Occipital lobe (tissue), 1 donor: ENCODE measurements at regions not wholly inside any gene's neighbourhood (a gene's known extent, or its start where the extent isn't known, plus 50 kb on each side); places are given as distances from the start of the nearest gene placed in this dataset.

Experiments used
- DNase-seq: peaks from one replicate; lab custom pipeline; 2025; lab: John Stamatoyannopoulos, UW

DNA sequence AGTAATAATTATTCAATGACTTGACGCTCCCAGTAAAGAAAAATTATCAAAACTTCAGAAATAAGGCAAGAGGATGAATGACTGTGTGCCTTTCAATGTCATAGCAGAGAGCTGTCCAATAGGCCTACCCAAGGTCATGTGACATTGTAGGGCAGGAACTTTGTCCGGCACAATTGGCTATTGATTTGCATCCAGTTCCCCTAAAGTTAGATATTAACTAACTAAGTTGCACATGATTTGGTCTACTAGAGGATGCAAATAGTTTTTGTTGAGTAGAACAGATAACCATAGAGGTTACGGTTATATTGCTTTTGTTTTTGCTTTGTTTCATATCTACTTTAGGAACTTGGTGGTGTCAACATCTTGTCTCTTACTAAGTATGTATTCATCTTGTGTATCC is 127.9 kb upstream of the PFN2 start:
- DNase-seq = no peak

DNA sequence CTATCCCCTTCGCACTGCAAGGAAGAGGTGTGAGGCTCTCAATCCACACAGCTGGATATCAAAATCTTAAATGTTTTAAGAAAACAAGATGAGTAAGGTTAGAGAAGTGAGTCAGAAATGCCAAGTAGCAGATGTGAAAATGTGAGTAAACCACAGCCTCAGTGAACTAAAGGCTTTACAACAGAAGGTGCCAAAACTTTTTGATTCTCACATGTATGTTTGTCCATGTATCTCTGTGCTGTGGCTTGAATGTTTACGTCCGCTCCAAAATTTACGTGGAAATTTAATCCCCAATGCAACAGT is 126.8 kb upstream of the PFN2 start:
- no peak for DNase-seq

DNA sequence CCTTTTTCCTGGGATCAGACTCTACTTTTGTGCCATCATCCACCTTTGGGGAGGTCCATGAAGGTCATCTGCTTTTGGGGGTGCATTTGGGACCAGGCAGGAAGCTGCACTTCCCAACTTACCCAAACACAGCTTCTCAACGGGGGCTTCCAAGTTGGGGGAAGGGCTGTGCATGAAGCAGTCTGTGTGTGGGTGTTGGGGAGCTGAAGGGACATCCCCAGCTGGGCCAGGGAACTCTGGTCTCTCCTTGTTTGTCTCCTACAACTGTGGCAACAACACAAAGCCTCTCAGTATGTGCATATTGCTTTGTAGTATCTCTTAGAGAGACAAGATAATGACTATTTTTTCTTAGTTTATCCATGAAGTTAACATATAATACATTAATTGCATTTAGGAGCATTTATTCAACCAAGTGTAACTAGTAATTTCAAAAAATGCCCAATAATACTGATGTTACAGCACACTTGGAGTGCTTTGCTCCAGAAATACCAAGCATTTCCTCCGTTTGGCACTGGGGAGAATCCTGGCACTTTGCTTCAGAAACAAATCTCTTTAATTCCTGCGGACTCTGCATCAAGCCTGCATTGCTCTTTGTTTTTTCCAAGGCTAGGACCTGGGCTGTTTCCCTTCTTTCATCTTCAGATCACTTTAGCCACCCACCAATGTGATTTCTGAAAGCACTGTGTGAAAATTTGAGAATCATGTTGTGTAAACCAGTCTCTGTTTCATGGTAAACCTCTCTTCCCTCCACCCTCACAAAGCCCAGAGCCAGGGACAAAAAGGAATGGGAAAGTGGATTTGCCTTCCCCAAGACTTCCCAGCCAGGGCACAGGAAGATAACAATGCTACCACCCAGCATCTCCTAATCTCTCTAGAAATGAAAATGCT is 126.2 kb upstream of the PFN2 start:
- no peak for DNase-seq

DNA sequence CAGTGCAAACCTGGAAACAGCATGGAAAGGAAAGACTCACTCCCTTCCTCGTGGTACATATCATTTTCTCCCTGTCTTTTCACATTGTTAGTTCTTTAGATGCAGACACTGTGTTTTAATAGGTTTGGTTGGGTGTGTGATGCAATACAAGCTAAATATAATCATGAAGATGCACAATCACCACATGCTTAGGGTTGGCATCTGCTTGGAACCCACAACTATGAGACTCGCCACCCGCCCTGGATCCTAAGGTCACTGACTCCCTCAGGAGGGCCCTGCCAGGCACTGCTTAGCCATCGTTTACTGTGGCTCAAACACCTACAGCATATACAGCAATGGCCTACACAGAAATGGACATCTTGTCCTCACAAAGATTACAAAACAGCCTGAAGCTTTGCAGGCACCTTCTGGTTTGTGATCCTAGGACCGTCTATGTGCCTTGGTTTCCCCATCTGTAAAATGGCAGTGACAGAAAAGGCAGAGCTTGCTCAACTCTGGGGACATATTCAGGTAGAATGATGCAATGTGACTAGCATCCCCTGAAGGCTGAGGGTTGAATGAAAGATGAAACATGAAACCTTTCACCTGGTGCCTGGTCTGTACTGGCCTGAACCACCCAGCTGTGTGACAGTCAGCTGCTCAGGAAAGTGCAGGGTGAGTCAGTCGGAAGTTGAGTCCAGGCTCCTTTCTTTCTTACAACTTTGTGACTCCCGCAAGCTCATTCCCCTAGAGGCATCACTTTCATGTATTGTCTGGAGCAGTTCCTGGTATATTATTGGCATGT is 123.6 kb upstream of the PFN2 start:
- no peak for DNase-seq

DNA sequence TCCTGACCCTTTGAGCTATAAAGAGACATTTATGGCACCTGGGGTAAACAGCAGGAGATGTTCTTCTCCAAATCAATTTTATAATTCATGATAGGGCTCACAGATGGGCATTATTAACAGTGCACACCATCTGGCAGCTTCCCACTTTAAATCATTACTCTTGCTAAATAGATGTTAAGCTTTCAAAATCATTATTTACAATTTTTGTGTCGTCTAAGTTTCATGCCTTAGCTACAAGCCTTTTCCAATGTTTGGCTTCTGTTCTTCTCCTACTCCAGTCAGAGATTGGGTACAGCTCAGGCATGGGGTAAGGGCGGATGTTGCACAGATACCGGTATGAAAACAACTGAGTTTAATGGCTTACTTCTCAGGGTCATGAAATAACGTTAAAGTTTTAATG is 120.9 kb upstream of the PFN2 start:
- no peak for DNase-seq

DNA sequence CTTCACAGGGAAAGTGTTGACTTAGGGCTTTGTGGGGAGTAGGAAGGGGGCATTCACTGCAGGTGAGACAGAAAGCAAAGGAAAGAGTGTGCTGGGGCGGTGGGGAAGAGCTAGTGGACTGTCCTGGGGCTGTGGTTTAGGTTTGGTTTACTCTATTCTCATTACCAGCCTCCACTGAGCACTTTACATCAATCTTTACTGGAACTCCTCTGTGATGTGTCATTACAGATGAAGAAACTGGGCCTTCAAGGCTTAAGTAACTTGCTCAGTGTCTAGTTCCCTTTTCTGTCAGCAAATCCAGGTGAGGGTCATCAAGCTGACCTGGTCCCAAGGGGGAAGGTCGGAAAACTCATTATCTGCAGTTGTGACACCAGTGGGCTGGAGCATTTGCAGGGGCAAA is 120.2 kb upstream of the PFN2 start:
- DNase-seq = no peak

DNA sequence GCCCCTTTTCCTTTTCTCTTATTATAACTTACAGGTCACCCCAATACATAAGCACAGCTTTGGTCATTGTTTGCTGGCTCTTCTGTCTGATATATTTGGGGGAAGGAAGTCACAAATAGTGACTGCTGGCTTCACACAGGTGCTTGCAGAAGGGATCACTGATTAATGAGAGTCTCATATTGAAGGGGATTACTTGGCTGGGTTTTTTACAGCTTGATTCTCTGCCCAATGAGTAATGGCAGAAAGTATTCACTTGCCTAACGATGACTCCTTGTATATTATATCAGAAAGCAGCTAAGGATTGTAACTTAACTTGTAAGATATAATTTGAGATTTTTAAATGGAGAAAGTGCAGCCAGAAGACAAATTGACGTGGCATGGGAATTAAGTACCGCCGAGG is 119.3 kb upstream of the PFN2 start:
- DNase-seq = no peak

DNA sequence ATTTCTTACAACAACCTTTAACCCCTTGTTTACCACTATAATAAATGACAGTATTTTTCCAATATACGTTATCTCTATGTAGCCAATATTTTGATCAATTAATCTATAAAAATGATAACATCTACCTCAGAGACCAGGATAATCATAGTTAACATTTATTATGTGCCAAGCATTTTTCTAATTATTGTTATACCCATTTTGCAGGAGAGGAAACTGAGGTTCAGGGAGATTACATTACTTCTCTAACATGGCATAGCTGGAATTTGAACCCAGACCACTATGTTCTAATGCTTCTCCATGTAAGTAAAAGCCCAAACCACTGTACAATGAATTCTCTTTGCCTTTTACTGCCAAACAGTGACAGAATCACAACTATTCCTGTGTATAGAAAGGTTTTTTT is 113.4 kb upstream of the PFN2 start:
- DNase-seq = no peak

DNA sequence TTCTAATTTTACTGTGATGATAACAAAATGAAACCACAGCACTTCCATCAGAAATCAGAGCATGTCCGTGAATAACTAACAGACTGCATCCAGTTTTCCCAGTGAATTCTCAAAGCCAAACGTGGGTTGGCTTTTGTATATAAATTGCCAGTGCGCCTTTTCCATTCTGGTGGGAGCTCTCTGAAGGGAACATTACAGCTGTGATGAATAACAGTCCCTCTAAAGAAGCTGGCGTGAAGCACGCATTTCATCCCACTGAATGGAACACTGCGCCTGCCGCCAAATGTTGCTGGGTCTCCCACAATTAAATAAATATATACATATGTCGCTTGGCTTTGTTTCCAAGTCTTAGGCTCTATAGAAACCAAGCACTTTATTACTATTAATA is 113.0 kb upstream of the PFN2 start:
- DNase-seq = no peak

DNA sequence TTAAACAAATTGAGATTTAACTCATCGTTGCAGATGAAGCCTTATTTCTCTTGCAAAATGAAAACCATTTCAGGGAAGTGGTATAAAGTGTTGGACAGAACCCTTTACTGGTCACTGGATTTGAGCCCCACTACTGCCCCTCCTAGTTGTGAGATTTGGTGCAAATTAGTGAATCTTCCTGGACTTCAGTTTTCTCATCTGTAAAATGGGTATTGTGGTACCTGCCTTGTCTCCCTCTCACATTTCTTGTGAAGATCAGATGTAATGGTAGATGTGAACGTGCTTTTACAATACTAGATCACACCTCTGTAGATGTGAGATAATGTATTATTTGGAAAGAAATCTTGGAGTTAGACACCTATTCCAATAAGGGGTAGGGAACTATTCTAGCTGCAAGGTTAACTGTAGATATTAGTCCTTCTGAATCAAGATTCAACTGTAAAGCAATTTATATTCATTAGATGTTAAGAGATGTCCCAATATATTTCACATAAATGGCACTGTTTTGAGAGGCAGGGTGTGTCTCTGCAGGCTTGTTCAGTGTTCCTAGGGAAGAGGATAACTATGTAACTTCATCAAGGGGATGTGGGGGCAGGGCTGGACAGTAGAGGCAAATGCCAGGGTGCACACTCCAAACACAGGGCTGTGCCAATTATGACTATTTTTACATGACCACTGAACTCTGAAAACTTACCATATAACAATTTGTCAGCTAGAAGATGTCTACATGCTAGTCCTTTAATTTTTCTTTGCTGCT is 112.4 kb upstream of the PFN2 start:
- no peak for DNase-seq

DNA sequence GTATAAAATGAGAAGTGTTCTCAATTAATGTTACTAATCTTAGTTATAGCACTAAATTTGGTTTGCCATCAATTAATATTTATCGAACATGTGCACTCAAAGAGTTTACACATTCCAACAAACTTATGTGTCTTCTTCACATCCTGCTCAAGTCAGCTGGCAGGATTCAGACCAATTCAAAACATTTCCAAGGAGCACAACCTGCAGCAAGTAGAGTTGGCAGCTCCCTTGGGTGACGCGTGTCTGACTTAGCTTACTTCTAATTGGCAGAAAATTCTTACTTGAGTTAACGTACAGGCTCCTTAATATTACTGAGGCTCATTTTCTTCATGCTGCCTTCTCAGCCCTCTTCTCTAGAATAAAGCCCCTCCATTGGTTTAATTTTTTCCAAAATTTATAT is 110.4 kb upstream of the PFN2 start:
- DNase-seq = no peak

DNA sequence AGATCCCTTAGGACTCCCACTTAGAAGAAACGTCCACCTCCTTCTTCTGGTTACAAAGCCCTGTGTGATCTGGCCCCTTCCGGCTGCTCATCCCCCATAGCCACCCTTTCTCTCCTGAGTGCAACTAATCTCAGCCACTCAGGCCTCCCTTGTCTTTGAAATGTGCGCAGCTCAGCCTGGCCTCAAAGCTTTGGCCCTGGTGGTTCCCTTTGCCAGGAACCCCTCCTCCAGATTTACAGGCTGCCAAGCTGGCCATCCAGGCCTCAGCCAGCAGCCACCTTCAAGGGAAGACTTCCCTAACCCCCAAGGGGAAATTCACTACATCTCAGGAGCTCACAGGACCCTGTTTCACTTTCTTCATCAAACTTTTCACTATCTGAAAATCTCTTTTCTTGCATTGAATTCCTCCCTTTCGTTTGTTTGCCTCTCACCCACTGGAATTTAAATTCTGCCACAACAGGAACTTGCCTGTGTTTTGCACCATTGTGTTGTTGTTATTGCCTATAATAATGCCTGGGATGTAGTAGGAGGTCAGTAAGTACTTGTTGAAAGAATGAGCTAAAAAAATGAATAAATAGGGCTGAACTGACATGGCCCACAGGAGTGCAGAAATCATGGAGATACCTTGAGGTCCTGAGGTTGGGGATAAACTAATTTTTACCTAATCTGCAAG is 109.5 kb upstream of the PFN2 start:
- DNase-seq = no peak

DNA sequence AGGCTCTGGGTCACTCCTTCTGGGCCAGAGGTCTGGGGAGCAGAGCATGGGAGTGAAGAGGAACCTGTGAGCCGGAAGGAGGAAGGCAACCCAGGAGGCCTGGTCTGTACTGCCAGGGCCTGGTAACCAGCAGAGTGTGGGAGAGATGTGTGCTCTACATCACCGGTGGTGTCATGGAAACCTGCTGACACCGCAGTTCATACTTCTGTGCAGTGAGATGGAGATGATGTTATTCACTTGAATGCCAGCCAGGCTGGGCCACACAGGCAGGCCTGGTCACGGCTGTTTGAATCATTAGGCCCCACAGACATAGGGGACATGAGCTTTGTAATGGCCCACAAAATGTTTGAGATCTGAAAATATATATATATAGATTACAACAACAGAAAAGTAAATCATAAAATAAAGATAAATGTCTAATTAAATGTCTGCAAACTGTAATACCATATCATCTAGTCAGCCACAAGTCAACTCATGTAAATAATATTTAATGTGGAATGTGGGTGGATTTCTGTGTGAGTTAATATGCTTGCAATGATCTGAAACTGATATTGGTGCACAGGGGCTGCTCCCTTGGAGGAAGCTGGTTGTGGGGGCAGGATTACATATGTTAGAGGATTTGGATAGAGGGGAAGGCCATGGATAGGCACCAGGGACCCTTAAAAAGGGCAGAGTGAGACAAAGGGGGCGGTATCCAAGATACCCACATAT is 108.5 kb upstream of the PFN2 start:
- no peak for DNase-seq

DNA sequence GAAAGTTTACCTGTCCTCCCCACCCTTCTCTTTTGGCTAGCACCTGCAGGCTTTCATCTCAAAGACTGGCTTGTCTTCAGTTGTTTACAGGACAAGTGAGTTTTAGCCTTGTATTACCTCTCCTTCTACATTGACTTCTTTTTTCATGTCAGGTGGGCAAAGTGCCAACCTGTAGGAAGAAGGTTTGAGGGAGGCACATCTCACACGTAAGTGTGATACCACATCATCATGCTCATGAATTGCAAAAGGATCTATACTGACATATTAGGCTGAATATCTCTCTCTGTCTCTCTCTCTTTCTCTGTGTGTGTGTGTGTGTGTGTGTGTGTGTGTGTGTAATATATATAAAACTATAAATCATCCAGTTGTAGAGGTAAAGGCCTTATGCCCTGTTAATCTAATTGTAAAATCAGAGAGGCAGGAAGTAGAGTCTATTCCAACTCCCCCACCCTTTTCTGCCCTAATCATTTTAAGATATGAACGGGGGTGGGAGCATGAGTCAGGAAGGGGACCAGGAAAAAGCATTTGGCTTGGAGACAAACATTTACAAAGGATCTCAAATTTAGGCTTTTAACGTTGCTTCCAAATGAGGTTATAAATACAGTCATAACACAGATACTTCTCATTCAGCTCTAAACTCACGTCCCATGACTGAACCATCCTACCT is 107.0 kb upstream of the PFN2 start:
- no peak for DNase-seq

DNA sequence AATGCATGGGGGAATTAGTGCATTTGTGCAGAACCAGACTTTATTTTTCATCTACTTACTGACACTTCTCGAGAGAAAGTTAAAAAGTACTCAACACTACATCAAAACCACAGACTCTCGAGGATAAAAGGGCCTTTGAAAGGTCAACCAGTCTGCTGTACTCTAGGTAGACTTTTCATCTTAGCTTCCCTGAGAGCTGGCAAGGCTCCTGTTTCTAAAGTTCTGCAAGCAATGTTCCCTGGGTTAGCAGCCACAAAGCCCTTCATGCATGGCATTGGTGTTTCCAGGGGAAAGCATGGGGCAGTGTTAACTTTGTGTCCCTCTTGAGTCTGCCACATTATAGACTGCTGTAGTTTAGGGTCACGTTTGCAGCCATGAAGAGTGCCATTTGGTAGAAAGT is 106.4 kb upstream of the PFN2 start:
- DNase-seq = no peak

DNA sequence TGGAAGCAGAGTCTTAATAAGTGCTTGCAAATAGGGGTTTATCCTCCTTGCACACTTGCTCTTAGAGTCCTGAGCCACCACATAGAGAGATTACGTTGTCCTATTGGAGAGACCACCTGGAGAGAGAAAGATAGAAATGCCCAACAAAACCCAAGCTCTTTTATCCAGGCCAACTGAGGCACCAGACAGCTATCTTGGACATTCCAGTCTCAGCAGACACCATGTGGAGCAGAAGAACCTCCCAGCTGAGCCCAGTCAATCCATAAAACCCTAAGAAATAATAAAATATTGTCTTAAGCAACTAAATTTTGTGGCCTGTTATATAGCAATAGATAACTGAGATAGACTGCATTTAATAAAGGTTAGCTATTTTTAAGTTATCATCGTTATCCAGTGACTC is 105.7 kb upstream of the PFN2 start:
- no peak for DNase-seq

DNA sequence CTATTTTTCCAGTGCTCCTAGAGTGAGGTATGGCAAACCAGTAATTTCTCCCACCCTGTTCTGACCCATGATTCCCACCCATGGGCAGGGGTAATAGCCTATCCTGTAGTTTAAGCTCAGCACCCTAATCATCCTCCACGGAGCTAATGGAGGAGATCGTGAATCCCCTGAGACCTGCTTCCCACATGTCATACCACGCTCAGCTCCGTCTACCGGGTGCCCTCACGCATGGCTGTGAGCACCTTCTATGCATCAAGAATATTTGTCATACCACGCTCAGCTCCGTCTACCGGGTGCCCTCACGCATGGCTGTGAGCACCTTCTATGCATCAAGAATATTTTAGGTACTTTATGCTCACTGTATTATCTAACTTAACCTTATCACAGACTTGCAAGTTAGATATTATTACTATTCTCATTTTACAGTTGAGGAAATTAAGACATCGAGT is 104.7 kb upstream of the PFN2 start:
- DNase-seq = no peak

DNA sequence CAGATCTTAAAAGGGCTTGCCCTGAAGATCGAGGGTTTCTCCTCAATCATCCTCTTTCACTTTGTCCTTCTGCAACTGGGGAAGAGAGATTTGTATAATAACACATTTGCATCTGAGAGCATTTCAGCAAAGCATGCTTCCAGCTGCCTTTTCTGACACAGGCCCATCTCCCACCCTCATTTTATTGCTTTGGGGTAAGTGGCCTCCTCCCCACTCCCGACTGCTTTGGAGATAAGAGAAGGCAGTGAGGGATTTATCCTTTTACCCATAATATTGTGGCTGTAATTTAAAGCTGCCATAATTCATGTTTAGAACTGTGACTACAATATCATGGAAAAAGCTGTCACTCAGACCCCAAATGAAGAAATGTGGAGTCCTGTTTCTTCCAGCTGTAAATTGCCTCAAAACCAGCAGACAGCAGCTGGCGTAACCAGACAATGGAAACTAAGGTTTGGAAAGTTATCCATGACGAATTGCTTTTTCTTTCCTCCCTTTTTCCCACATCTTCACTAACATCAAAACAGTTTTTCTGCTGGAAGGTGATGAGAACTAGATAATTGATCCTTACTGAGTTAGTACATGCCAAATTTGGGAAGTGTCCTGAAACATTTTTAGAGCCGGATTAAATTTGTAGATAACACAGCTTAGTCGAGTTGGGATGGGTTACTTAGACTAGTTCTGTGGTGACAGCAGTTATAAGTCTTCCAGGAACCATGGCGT is 104.2 kb upstream of the PFN2 start:
- no peak for DNase-seq

DNA sequence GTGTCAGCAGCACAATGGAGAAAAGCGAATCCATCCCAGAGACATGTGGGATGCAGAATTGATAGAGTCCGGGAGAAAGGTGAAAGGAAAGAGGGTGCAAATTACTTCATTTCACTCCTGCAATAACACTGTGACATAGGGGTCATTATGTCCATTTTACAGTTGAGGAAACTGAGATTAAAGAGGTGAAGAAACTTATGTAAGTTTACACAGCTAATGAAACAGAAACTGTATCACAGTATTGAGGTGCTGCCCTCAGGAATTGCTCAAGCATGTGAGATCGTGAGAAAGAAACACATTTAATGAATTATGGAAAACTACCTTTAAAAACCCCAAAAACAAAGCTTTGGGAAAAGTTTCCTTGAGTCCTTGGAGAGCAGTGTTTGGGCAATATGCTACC is 103.6 kb upstream of the PFN2 start:
- DNase-seq = no peak

DNA sequence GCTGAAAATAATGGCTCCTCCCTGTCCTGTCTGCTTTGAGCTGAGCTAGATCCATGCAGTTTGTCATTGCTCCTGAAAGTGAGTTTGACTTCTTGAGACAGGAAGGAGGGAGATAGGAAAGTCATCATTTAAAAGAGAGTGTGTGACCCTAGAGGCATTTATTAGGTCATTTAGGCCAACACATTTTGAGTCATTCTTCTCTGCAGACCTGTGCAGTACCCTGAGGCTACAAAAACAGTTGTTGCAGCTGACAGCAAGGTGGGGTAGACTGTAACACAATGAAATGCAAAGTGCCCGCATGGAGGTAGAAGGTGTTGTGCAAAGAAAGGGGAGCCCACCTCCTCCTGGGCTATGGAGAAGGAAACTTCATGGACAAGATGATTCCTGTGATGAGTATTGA is 102.8 kb upstream of the PFN2 start:
- no peak for DNase-seq
